ENCODE measurements at regions not wholly inside any gene's neighbourhood (a gene's known extent, or its start where the extent isn't known, plus 50 kb on each side); places are given as distances from the start of the nearest gene placed in this dataset.

GRCh38 chr14:71597955-71598660, 334.1 kb upstream of the RGS6 start:
- H3K9me3 ChIP-seq: peaks cover 0 to 5% (median 2%) of the 10 kb centered on the region in 4 donors
- 75 to 90% methylated on average over 4 of the region's 4 CpGs for whole genome bisulfite sequencing, 2 donors
- no peak for TF ChIP-seq POLR2A (IDR thresholded peaks at IDR 0.05)
- no peak for TF ChIP-seq POLR2AphosphoS5 (IDR thresholded peaks at IDR 0.05)
- no peak for TF ChIP-seq EP300 (IDR thresholded peaks at IDR 0.05)
- TF ChIP-seq, protein P1, sequence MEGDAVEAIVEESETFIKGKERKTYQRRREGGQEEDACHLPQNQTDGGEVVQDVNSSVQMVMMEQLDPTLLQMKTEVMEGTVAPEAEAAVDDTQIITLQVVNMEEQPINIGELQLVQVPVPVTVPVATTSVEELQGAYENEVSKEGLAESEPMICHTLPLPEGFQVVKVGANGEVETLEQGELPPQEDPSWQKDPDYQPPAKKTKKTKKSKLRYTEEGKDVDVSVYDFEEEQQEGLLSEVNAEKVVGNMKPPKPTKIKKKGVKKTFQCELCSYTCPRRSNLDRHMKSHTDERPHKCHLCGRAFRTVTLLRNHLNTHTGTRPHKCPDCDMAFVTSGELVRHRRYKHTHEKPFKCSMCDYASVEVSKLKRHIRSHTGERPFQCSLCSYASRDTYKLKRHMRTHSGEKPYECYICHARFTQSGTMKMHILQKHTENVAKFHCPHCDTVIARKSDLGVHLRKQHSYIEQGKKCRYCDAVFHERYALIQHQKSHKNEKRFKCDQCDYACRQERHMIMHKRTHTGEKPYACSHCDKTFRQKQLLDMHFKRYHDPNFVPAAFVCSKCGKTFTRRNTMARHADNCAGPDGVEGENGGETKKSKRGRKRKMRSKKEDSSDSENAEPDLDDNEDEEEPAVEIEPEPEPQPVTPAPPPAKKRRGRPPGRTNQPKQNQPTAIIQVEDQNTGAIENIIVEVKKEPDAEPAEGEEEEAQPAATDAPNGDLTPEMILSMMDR (IDR thresholded peaks at IDR 0.05): no peak
- DNase-seq: no peak
- intact Hi-C loops (cut with DNase I): no loop called here
- no peaks in the 10 kb centered on the region for H3K27me3 ChIP-seq
- H3K36me3 ChIP-seq: no peaks in the 10 kb centered on the region
- H3K4me1 ChIP-seq: peaks cover 0 to 19% (median 12%) of the 10 kb centered on the region in 4 donors
- no peak overlapping the region for H3K27ac ChIP-seq
- H3K4me3 ChIP-seq: no peak overlapping the region

GRCh38 chr14:71600309-71600708, 331.9 kb upstream of the RGS6 start:
- Histone ChIP-seq H3K4me3 (no peak overlapping the region), H3K9me3 (peaks cover 0 to 5% (median 2%) of the 10 kb centered on the region in 4 donors), H3K27ac (no peak overlapping the region), H3K4me1 (peaks cover 0 to 6% (median under 1%) of the 10 kb centered on the region in 4 donors), H3K36me3 (no peaks in the 10 kb centered on the region), H3K27me3 (no peaks in the 10 kb centered on the region)
- no peak for DNase-seq
- intact Hi-C loops (cut with DNase I): no loop called here
- WGBS, 2 donors: 97% methylated on average over 2 of the region's 2 CpGs
- TF ChIP-seq EP300 (IDR thresholded peaks at IDR 0.05): no peak
- no peak for TF ChIP-seq POLR2A (IDR thresholded peaks at IDR 0.05)

GRCh38 chr14:71602524-71602923, 329.7 kb upstream of the RGS6 start:
- Histone ChIP-seq H3K27ac (no peak overlapping the region), H3K36me3 (no peaks in the 10 kb centered on the region), H3K9me3 (peaks cover 0 to 5% (median 2%) of the 10 kb centered on the region in 4 donors), H3K4me1 (no peaks in the 10 kb centered on the region), H3K27me3 (no peaks in the 10 kb centered on the region), H3K4me3 (no peak overlapping the region)
- DNase-seq: no peak
- 97% methylated on average over 5 of the region's 5 CpGs for WGBS, 2 donors
- TF ChIP-seq POLR2AphosphoS5 (IDR thresholded peaks at IDR 0.05): no peak
- TF ChIP-seq EP300 (IDR thresholded peaks at IDR 0.05): no peak
- intact Hi-C loops (cut with DNase I): no loop called here

- H3K36me3 ChIP-seq: no peaks in the 10 kb centered on the region
- intact Hi-C loops (cut with DNase I): no loop called here
- TF ChIP-seq POLR2AphosphoS5 (IDR thresholded peaks at IDR 0.05): no peak
- TF ChIP-seq, protein P1 (IDR thresholded peaks at IDR 0.05): no peak
- no peak for TF ChIP-seq POLR2A (IDR thresholded peaks at IDR 0.05)
- no peak for TF ChIP-seq EP300 (IDR thresholded peaks at IDR 0.05)
Observed at GRCh38 chr14:71604231-71604630, 328.0 kb upstream of the RGS6 start.

DNA sequence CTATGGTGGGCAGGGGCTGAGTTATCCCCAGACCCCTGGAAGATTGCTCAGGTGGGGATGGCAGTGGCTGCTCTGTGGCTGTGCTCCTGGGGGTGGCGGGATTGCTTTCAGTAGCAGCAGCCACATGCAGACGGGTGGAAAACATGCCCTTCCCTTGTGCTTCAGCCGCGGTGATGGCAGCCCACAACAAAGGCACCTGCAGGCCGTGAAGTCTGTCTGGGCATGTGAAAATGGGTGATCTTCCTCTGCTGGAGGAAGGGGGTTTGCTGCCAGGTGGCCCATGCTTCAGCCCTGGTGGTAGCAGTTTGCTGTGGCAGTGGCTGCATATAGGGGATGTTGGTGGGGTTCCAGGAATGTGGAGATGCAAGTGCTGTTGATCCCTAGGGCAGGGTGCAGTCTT, 326.2 kb upstream of the RGS6 start:
- WGBS, 2 donors: 81 to 96% methylated on average over 5 of the region's 5 CpGs
- TF ChIP-seq, protein P1 (IDR thresholded peaks at IDR 0.05): no peak
- TF ChIP-seq POLR2A (IDR thresholded peaks at IDR 0.05): no peak
- TF ChIP-seq POLR2AphosphoS5 (IDR thresholded peaks at IDR 0.05): no peak
- TF ChIP-seq EP300 (IDR thresholded peaks at IDR 0.05): no peak
- Histone ChIP-seq H3K36me3 (no peaks in the 10 kb centered on the region), H3K4me3 (no peak overlapping the region), H3K27me3 (no peaks in the 10 kb centered on the region), H3K27ac (no peak overlapping the region), H3K9me3 (no peaks in the 10 kb centered on the region), H3K4me1 (peaks cover 0 to 8% (median 4%) of the 10 kb centered on the region in 4 donors)
- DNase-seq: no peak
- intact Hi-C loops (cut with DNase I): no loop called here

More at GRCh38 chr14:71604231-71604630, 328.0 kb upstream of the RGS6 start:
- H3K4me1 ChIP-seq: no peaks in the 10 kb centered on the region
- DNase-seq: no peak
- no peak overlapping the region for H3K4me3 ChIP-seq
- H3K9me3 ChIP-seq: peaks cover 0 to 5% (median 2%) of the 10 kb centered on the region in 4 donors
- H3K27me3 ChIP-seq: no peaks in the 10 kb centered on the region
- H3K27ac ChIP-seq: no peak overlapping the region

GRCh38 chr14:71606575-71606974, 325.7 kb upstream of the RGS6 start:
- intact Hi-C loops (cut with DNase I): no loop called here
- TF ChIP-seq POLR2A (IDR thresholded peaks at IDR 0.05) (no peak), POLR2AphosphoS5 (IDR thresholded peaks at IDR 0.05) (no peak), EP300 (IDR thresholded peaks at IDR 0.05) (no peak)
- TF ChIP-seq, protein P1 (IDR thresholded peaks at IDR 0.05): no peak
- no peak for DNase-seq
- Histone ChIP-seq H3K4me3 (no peak overlapping the region), H3K27ac (no peak overlapping the region), H3K36me3 (no peaks in the 10 kb centered on the region), H3K9me3 (no peaks in the 10 kb centered on the region), H3K27me3 (no peaks in the 10 kb centered on the region), H3K4me1 (peaks cover 0 to 8% (median 4%) of the 10 kb centered on the region in 4 donors)
- 81 to 87% methylated on average over 5 of the region's 5 CpGs for WGBS, 2 donors

Measured in sigmoid colon (tissue), 6 donors.